ENCODE measurements at regions not wholly inside any gene's neighbourhood (a gene's known extent, or its start where the extent isn't known, plus 50 kb on each side); places are given as distances from the start of the nearest gene placed in this dataset.

- in situ Hi-C loops (cut with HindIII; ENCODE audit: low sequenced_read_pairs): no loop called here
- TF ChIP-seq, protein P1, sequence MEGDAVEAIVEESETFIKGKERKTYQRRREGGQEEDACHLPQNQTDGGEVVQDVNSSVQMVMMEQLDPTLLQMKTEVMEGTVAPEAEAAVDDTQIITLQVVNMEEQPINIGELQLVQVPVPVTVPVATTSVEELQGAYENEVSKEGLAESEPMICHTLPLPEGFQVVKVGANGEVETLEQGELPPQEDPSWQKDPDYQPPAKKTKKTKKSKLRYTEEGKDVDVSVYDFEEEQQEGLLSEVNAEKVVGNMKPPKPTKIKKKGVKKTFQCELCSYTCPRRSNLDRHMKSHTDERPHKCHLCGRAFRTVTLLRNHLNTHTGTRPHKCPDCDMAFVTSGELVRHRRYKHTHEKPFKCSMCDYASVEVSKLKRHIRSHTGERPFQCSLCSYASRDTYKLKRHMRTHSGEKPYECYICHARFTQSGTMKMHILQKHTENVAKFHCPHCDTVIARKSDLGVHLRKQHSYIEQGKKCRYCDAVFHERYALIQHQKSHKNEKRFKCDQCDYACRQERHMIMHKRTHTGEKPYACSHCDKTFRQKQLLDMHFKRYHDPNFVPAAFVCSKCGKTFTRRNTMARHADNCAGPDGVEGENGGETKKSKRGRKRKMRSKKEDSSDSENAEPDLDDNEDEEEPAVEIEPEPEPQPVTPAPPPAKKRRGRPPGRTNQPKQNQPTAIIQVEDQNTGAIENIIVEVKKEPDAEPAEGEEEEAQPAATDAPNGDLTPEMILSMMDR (IDR thresholded peaks at IDR 0.05; ENCODE audit: low read depth, low read length): no peak
- no peak for DNase-seq (ENCODE audit: low read depth, low spot score)
- no peak overlapping the region for H3K4me3 ChIP-seq (ENCODE audit: low read depth, low read length)
These were observed 73.4 kb upstream of the PGBD5 start for GRCh38 chr1:230499496-230499895.

DNA sequence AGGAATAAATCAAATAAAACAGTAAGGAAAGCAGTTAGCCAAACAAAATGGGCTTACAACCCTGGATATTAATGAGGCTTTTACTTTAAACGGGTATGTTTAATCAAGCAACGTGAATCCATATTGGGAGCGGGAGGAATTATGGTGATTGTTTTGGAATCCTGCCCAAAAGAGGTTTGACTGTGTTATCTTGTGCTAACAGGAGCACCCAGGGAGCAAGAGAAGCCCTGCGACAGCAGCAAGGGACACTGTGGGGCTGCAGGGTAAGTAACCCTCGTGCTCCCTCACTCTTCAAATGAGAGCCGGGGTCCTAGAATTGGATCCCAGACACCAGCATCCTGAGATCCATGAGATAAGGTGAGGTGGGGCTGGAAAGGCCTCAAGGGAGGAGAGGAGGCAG lies 72.6 kb upstream of the PGBD5 start:
- in situ Hi-C loops (cut with HindIII; ENCODE audit: low sequenced_read_pairs): no loop called here

GRCh38 chr1:230496451-230496850 lies 70.3 kb upstream of the PGBD5 start:
- TF ChIP-seq, protein P1 (IDR thresholded peaks at IDR 0.05; ENCODE audit: low read depth, low read length): no peak
- H3K4me3 ChIP-seq (ENCODE audit: low read depth, low read length): no peak overlapping the region
- in situ Hi-C loops (cut with HindIII; ENCODE audit: low sequenced_read_pairs): no loop called here
- no peak for DNase-seq (ENCODE audit: low read depth, low spot score)

More for the DNA sequence above, 72.6 kb upstream of the PGBD5 start:
- DNase-seq (ENCODE audit: low read depth, low spot score): no peak
- TF ChIP-seq, protein P1 (IDR thresholded peaks at IDR 0.05; ENCODE audit: low read depth, low read length): no peak
- no peak overlapping the region for H3K4me3 ChIP-seq (ENCODE audit: low read depth, low read length)

DNA sequence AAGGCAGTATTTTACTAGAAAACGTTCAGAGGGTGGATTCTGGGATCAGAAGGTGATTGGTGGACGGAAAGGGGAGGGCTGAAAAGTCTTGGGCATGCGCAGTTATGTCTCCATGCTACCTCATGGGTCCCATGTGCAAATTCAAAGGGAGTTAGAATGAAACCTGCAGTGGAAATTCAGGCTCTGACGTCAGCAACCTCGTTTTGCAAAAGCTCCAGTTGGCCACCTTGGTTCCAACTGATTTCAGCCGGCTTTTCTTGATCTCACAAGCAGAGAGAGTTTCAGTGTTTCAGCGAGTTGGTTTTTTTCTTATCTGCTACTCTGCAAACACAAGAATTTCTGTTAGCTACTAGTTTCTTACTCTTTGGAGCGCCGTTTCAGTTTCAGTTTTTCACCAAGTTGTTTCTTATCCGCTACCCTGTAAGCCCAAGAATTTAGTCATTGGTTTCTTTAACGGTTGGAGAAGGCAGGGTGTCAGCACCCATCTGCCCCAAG lies 69.8 kb upstream of the PGBD5 start:
- TF ChIP-seq, protein P1 (IDR thresholded peaks at IDR 0.05; ENCODE audit: low read depth, low read length): no peak
- DNase-seq (ENCODE audit: low read depth, low spot score): no peak
- in situ Hi-C loops (cut with HindIII; ENCODE audit: low sequenced_read_pairs): no loop called here
- H3K4me3 ChIP-seq (ENCODE audit: low read depth, low read length): no peak overlapping the region

DNA sequence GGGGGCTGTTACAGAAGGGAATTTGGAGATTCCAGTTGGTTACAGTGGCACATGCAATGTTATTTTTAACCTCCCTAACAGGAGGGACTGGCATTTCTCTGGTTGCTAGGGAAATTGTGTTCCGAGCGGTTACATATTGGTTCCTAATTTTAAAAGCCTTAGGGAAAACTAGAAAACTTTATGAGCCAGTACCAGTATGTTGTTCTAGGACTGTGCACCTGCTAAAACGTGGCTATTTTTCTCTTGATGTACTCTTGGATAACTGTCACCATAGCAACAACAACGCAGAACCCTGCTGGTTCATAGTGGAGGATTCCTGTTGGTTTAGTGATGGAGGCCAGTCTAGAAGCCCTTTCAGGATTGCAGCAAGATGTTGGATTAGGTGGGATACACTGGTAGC lies 68.9 kb upstream of the PGBD5 start:
- no peak overlapping the region for H3K4me3 ChIP-seq (ENCODE audit: low read depth, low read length)
- TF ChIP-seq, protein P1 (IDR thresholded peaks at IDR 0.05; ENCODE audit: low read depth, low read length): no peak
- DNase-seq (ENCODE audit: low read depth, low spot score): no peak
- in situ Hi-C loops (cut with HindIII; ENCODE audit: low sequenced_read_pairs): no loop called here

GRCh38 chr1:230494514-230494913 lies 68.4 kb upstream of the PGBD5 start:
- DNase-seq (ENCODE audit: low read depth, low spot score): no peak
- in situ Hi-C loops (cut with HindIII; ENCODE audit: low sequenced_read_pairs): no loop called here
- H3K4me3 ChIP-seq (ENCODE audit: low read depth, low read length): no peak overlapping the region
- TF ChIP-seq, protein P1 (IDR thresholded peaks at IDR 0.05; ENCODE audit: low read depth, low read length): no peak

DNA sequence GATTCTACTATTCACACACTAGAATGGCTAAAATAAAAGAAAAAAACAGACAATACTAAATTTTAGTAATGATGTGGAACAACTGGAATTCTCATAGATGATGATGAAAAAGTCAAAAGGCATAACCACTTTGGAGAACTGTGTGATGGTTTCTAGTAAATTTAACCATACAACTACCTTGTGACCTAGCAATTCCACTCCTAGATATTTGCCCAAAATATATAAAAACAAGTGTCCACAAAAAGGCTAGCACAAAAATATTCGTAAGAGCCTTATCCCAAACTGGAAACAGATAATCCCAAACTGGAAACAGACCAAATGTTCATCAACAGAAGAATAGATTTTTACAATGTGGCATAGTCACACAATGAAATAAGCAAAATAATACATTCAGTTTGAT lies 67.9 kb upstream of the PGBD5 start:
- no peak for DNase-seq (ENCODE audit: low read depth, low spot score)
- TF ChIP-seq, protein P1 (IDR thresholded peaks at IDR 0.05; ENCODE audit: low read depth, low read length): no peak
- H3K4me3 ChIP-seq (ENCODE audit: low read depth, low read length): no peak overlapping the region
- in situ Hi-C loops (cut with HindIII; ENCODE audit: low sequenced_read_pairs): no loop called here
